SK-N-SH (cell line): ENCODE measurements at regions not wholly inside any gene's neighbourhood (a gene's known extent, or its start where the extent isn't known, plus 50 kb on each side); places are given as distances from the start of the nearest gene placed in this dataset.
"Not testable (repeated sequence)": the region's sequence is repeated elsewhere in the genome, so short reads cannot be mapped to it uniquely, and the experiment has no call there.

Source experiments
- CTCF ChIP-seq: fragments of 200-600 bp; sonication (generic); IDR thresholded peaks from 2 replicates; pipeline ENCODE4 v1.6.1; 2017; ENCODE audit warnings: antibody characterized with exemption, mild to moderate bottlenecking, moderate library complexity
- ELF1 ChIP-seq: IDR thresholded peaks from 2 replicates; pipeline ENCODE4 v1.4.0; 2012
- EP300 ChIP-seq, 2 experiments: IDR thresholded peaks; 2 replicates each; pipeline versions ENCODE4 v1.4.0 to v1.6.1; 2012; ENCODE audit warnings: borderline replicate concordance in 1 of 2, low read depth in 1 of 2, low read length in 1 of 2
- FOXJ3 ChIP-seq: sonication (generic); formaldehyde crosslinking; IDR thresholded peaks from 2 replicates; pipeline ENCODE4 v1.5.1; 2020; ENCODE audit warnings: mild to moderate bottlenecking, missing genetic modification reagents
- JUND ChIP-seq: IDR thresholded peaks from 2 replicates; pipeline ENCODE4 v1.4.0; 2012
- MAX ChIP-seq: IDR thresholded peaks from 2 replicates; pipeline ENCODE4 v1.4.0; 2012; ENCODE audit warnings: low read depth
- MEF2A ChIP-seq: IDR thresholded peaks from 2 replicates; pipeline ENCODE4 v1.4.0; 2012; ENCODE audit warnings: low read depth, borderline replicate concordance
- PBX3 ChIP-seq: IDR thresholded peaks from 2 replicates; pipeline ENCODE4; 2012
- RCOR1 ChIP-seq: fragments of 150-350 bp; IDR thresholded peaks from 2 replicates; pipeline ENCODE4 v1.6.1; 2017; ENCODE audit warnings: antibody characterized with exemption, low read length

GRCh38 chr5:4615369-4615768 is 524.8 kb upstream of the ADAMTS16 start:
- TF ChIP-seq ELF1; FOXJ3 (CRISPR knock-in tag); MEF2A; CTCF; JUND; PBX3; MAX; EP300 (IDR thresholded peaks at IDR 0.05; ENCODE audit: borderline replicate concordance in 1 of 2, low read depth in 1 of 2, low read length in 1 of 2); RCOR1: not testable (repeated sequence)
